ENCODE measurements at regions not wholly inside any gene's neighbourhood (a gene's known extent, or its start where the extent isn't known, plus 50 kb on each side); places are given as distances from the start of the nearest gene placed in this dataset.

DNA sequence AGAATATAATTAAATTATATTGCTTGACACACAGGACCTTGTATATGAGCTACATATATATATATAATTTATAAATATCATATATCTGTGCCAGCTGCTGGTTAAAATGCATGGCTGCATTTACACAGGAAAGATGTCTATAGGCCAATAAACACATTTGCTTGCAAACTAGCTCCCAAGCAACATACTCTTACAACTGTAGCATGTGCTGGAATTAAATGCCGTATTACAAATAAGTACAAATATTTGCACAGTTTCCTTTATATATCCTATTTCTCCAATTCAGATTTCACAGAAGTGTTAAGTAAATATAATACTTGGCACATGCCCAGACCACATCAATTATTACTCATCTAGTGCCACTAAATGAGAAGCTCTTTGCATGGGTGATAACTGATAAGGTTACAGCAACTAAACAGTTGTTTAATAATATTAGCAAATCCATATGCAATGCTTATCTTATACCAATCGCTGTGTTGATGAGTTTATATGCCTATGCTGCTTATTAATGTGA is 66.7 kb upstream of the E2F7 start:
- TF ChIP-seq, protein P1, sequence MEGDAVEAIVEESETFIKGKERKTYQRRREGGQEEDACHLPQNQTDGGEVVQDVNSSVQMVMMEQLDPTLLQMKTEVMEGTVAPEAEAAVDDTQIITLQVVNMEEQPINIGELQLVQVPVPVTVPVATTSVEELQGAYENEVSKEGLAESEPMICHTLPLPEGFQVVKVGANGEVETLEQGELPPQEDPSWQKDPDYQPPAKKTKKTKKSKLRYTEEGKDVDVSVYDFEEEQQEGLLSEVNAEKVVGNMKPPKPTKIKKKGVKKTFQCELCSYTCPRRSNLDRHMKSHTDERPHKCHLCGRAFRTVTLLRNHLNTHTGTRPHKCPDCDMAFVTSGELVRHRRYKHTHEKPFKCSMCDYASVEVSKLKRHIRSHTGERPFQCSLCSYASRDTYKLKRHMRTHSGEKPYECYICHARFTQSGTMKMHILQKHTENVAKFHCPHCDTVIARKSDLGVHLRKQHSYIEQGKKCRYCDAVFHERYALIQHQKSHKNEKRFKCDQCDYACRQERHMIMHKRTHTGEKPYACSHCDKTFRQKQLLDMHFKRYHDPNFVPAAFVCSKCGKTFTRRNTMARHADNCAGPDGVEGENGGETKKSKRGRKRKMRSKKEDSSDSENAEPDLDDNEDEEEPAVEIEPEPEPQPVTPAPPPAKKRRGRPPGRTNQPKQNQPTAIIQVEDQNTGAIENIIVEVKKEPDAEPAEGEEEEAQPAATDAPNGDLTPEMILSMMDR (IDR thresholded peaks at IDR 0.05): no peak
- TF ChIP-seq TCF7L2 (IDR thresholded peaks at IDR 0.05; ENCODE audit: low read depth, low read length) (no peak), SIN3A (IDR thresholded peaks at IDR 0.05; ENCODE audit: borderline replicate concordance, insufficient read depth, low read depth, low read length) (no peak)
- TF ChIP-seq, protein P2, sequence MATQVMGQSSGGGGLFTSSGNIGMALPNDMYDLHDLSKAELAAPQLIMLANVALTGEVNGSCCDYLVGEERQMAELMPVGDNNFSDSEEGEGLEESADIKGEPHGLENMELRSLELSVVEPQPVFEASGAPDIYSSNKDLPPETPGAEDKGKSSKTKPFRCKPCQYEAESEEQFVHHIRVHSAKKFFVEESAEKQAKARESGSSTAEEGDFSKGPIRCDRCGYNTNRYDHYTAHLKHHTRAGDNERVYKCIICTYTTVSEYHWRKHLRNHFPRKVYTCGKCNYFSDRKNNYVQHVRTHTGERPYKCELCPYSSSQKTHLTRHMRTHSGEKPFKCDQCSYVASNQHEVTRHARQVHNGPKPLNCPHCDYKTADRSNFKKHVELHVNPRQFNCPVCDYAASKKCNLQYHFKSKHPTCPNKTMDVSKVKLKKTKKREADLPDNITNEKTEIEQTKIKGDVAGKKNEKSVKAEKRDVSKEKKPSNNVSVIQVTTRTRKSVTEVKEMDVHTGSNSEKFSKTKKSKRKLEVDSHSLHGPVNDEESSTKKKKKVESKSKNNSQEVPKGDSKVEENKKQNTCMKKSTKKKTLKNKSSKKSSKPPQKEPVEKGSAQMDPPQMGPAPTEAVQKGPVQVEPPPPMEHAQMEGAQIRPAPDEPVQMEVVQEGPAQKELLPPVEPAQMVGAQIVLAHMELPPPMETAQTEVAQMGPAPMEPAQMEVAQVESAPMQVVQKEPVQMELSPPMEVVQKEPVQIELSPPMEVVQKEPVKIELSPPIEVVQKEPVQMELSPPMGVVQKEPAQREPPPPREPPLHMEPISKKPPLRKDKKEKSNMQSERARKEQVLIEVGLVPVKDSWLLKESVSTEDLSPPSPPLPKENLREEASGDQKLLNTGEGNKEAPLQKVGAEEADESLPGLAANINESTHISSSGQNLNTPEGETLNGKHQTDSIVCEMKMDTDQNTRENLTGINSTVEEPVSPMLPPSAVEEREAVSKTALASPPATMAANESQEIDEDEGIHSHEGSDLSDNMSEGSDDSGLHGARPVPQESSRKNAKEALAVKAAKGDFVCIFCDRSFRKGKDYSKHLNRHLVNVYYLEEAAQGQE (IDR thresholded peaks at IDR 0.05; ENCODE audit: insufficient read depth in 1 of 2, low read depth in 2 of 2, low read length in 1 of 2): no peak

Data from Panc1 (cell line).